ENCODE measurements at regions not wholly inside any gene's neighbourhood (a gene's known extent, or its start where the extent isn't known, plus 50 kb on each side); places are given as distances from the start of the nearest gene placed in this dataset.

GRCh38 chr15:46764851-46765250 is 952.5 kb upstream of the SEMA6D start:
- Mint-ChIP-seq H3K36me3 (ENCODE audit: low read depth, unreplicated experiment) (no peaks in the 10 kb centered on the region), H3K4me1 (ENCODE audit: unreplicated experiment) (no peaks in the 10 kb centered on the region), H3K9me3 (ENCODE audit: unreplicated experiment) (peaks cover 6% of the 10 kb centered on the region), H3K27me3 (ENCODE audit: unreplicated experiment) (no peaks in the 10 kb centered on the region), H3K4me3 (ENCODE audit: unreplicated experiment) (no peak overlapping the region), H3K27ac (ENCODE audit: unreplicated experiment) (no peak overlapping the region)
- DNase-seq (ENCODE audit: low spot score): no peak
- no peak for TF ChIP-seq CTCF (IDR thresholded peaks at IDR 0.05; ENCODE audit: unreplicated experiment)

- Mint-ChIP-seq H3K27me3 (ENCODE audit: unreplicated experiment) (no peaks in the 10 kb centered on the region), H3K4me3 (ENCODE audit: unreplicated experiment) (no peak overlapping the region), H3K27ac (ENCODE audit: unreplicated experiment) (no peak overlapping the region), H3K36me3 (ENCODE audit: low read depth, unreplicated experiment) (no peaks in the 10 kb centered on the region), H3K9me3 (ENCODE audit: unreplicated experiment) (peaks cover 6% of the 10 kb centered on the region), H3K4me1 (ENCODE audit: unreplicated experiment) (no peaks in the 10 kb centered on the region)
- DNase-seq (ENCODE audit: low spot score): no peak
- TF ChIP-seq CTCF (IDR thresholded peaks at IDR 0.05; ENCODE audit: unreplicated experiment): no peak
Measured at GRCh38 chr15:46766021-46766420, 951.3 kb upstream of the SEMA6D start.

- Mint-ChIP-seq H3K27me3 (ENCODE audit: unreplicated experiment) (no peaks in the 10 kb centered on the region), H3K4me3 (ENCODE audit: unreplicated experiment) (no peak overlapping the region), H3K4me1 (ENCODE audit: unreplicated experiment) (no peaks in the 10 kb centered on the region), H3K27ac (ENCODE audit: unreplicated experiment) (no peak overlapping the region), H3K9me3 (ENCODE audit: unreplicated experiment) (peaks cover 6% of the 10 kb centered on the region), H3K36me3 (ENCODE audit: low read depth, unreplicated experiment) (no peaks in the 10 kb centered on the region)
- no peak for DNase-seq (ENCODE audit: low spot score)
- TF ChIP-seq CTCF (IDR thresholded peaks at IDR 0.05; ENCODE audit: unreplicated experiment): no peak
Measured at GRCh38 chr15:46768287-46768686, 949.0 kb upstream of the SEMA6D start.

GRCh38 chr15:46773016-46773415 is 944.3 kb upstream of the SEMA6D start:
- Mint-ChIP-seq H3K27ac (ENCODE audit: unreplicated experiment) (no peak overlapping the region), H3K4me1 (ENCODE audit: unreplicated experiment) (no peaks in the 10 kb centered on the region), H3K4me3 (ENCODE audit: unreplicated experiment) (no peak overlapping the region), H3K9me3 (ENCODE audit: unreplicated experiment) (peaks cover 18% of the 10 kb centered on the region), H3K27me3 (ENCODE audit: unreplicated experiment) (no peaks in the 10 kb centered on the region), H3K36me3 (ENCODE audit: low read depth, unreplicated experiment) (no peaks in the 10 kb centered on the region)
- TF ChIP-seq CTCF (IDR thresholded peaks at IDR 0.05; ENCODE audit: unreplicated experiment): no peak
- DNase-seq (ENCODE audit: low spot score): no peak

- DNase-seq (ENCODE audit: low spot score): no peak
- TF ChIP-seq CTCF (IDR thresholded peaks at IDR 0.05; ENCODE audit: unreplicated experiment): no peak
- Mint-ChIP-seq H3K4me1 (ENCODE audit: unreplicated experiment) (no peaks in the 10 kb centered on the region), H3K27ac (ENCODE audit: unreplicated experiment) (no peak overlapping the region), H3K36me3 (ENCODE audit: low read depth, unreplicated experiment) (no peaks in the 10 kb centered on the region), H3K9me3 (ENCODE audit: unreplicated experiment) (peaks cover 18% of the 10 kb centered on the region), H3K4me3 (ENCODE audit: unreplicated experiment) (no peak overlapping the region), H3K27me3 (ENCODE audit: unreplicated experiment) (no peaks in the 10 kb centered on the region)
Measured at GRCh38 chr15:46778876-46779275, 938.4 kb upstream of the SEMA6D start.

All from endothelial cell (in vitro differentiated cells).